ENCODE measurements at regions not wholly inside any gene's neighbourhood (a gene's known extent, or its start where the extent isn't known, plus 50 kb on each side); places are given as distances from the start of the nearest gene placed in this dataset.

GRCh38 chr5:166957782-166958181, 1333.7 kb upstream of the WWC1 start:
- H3K4me1 ChIP-seq (ENCODE audit: control insufficient read depth, extremely low read depth, insufficient read depth, low read length): no peaks in the 10 kb centered on the region
- DNase-seq (ENCODE audit: low read depth, low spot score) (no peak), FAIRE-seq (no peak)
- TF ChIP-seq POLR2AphosphoS5 (IDR thresholded peaks at IDR 0.05; ENCODE audit: insufficient read depth, low read depth, low read length): no peak
- TF ChIP-seq, protein P1, sequence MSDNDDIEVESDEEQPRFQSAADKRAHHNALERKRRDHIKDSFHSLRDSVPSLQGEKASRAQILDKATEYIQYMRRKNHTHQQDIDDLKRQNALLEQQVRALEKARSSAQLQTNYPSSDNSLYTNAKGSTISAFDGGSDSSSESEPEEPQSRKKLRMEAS (IDR thresholded peaks at IDR 0.05; ENCODE audit: insufficient read depth, insufficient read length): no peak
- no peak for TF ChIP-seq FOS (IDR thresholded peaks at IDR 0.05; ENCODE audit: borderline replicate concordance, insufficient read depth, low read length)
- TF ChIP-seq, protein P2, sequence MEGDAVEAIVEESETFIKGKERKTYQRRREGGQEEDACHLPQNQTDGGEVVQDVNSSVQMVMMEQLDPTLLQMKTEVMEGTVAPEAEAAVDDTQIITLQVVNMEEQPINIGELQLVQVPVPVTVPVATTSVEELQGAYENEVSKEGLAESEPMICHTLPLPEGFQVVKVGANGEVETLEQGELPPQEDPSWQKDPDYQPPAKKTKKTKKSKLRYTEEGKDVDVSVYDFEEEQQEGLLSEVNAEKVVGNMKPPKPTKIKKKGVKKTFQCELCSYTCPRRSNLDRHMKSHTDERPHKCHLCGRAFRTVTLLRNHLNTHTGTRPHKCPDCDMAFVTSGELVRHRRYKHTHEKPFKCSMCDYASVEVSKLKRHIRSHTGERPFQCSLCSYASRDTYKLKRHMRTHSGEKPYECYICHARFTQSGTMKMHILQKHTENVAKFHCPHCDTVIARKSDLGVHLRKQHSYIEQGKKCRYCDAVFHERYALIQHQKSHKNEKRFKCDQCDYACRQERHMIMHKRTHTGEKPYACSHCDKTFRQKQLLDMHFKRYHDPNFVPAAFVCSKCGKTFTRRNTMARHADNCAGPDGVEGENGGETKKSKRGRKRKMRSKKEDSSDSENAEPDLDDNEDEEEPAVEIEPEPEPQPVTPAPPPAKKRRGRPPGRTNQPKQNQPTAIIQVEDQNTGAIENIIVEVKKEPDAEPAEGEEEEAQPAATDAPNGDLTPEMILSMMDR (IDR thresholded peaks at IDR 0.05; ENCODE audit: extremely low read depth in 1 of 2, insufficient read depth in 1 of 2, low read depth in 1 of 2, low read length in 2 of 2): no peak
- TF ChIP-seq POLR2A (IDR thresholded peaks at IDR 0.05; ENCODE audit: low read depth, low read length): no peak
- no peak for TF ChIP-seq GATA2 (IDR thresholded peaks at IDR 0.05; ENCODE audit: insufficient read depth, insufficient read length, low read depth, low read length)
- no peak for TF ChIP-seq MYC (IDR thresholded peaks at IDR 0.05; ENCODE audit: low read depth, low read length)
- no peak for TF ChIP-seq JUN (IDR thresholded peaks at IDR 0.05; ENCODE audit: borderline replicate concordance, insufficient read depth, insufficient read length, low read depth)
- TF ChIP-seq EZH2 (IDR thresholded peaks at IDR 0.05; ENCODE audit: borderline replicate concordance, low read depth, low read length, severe bottlenecking): no peak
- no peaks in the 10 kb centered on the region for H3K27me3 ChIP-seq (ENCODE audit: control insufficient read depth in 2 of 2, insufficient read depth in 2 of 2, low read length in 2 of 2)
- CTCF ChIA-PET: no interaction called here
- H3K9me3 ChIP-seq (replicated peaks; ENCODE audit: control insufficient read depth, insufficient read depth, low read length): peaks cover 2% of the 10 kb centered on the region
- H3K4me3 ChIP-seq (replicated peaks in 1 of 3; ENCODE audit: insufficient read depth in 1 of 3, low read depth in 1 of 3, low read length in 3 of 3): no peak overlapping the region
- no peak overlapping the region for H3K27ac ChIP-seq (ENCODE audit: insufficient read depth, low read depth, low read length)
- H3K79me2 ChIP-seq (ENCODE audit: control insufficient read depth, insufficient read depth, low read length): no peaks in the 10 kb centered on the region
- no peaks in the 10 kb centered on the region for H4K20me1 ChIP-seq (replicated peaks; ENCODE audit: control insufficient read depth, extremely low read depth, insufficient read depth, low read length)
- BruUV-seq (replicated peaks): no TSS peak
- H2AFZ ChIP-seq (ENCODE audit: low read depth, low read length): no peak overlapping the region
- H3K36me3 ChIP-seq (ENCODE audit: control insufficient read depth in 2 of 2, extremely low read depth in 1 of 2, insufficient read depth in 2 of 2, low read length in 2 of 2): no peaks in the 10 kb centered on the region
- no peak overlapping the region for H3K9ac ChIP-seq (replicated peaks; ENCODE audit: extremely low read depth, insufficient read depth, low read length)
- POLR2A ChIA-PET: no interaction called here
- intact Hi-C loops (cut with micrococcal nuclease) (no loop called here), dilution Hi-C loops (cut with MboI; ENCODE audit: extremely low pct_ligation_motif_present, low sequenced_read_pairs) (no loop called here)
- H3K4me2 ChIP-seq (ENCODE audit: insufficient read depth, low read length): no peak overlapping the region
- no peaks in the 10 kb centered on the region for H3K9me1 ChIP-seq (replicated peaks; ENCODE audit: control insufficient read depth, extremely low read depth, insufficient read depth, low read length)

Data from endothelial cell of umbilical vein (primary cell).